Astrocyte (in vitro differentiated cells and primary cell): ENCODE measurements at regions not wholly inside any gene's neighbourhood (a gene's known extent, or its start where the extent isn't known, plus 50 kb on each side); places are given as distances from the start of the nearest gene placed in this dataset.

ENCODE experiments used
- DNase-seq: peaks from one replicate; pipeline ENCODE4 v3.0.0-alpha.2; 2010; ENCODE audit warnings: low read depth
- FAIRE-seq: peaks from 2 replicates; lab custom pipeline; 2011; peaks lifted over from hg19 to GRCh38; lab: Jason Lieb, UNC
- H2AFZ ChIP-seq: 2 replicates; pipeline ENCODE4 v1.6.0; 2012; ENCODE audit warnings: low read depth, low read length, inconsistent platforms
- H3K27ac ChIP-seq: 2 replicates; pipeline ENCODE4 v1.5.1; 2011; ENCODE audit warnings: low read depth, low read length, inconsistent platforms
- H3K27me3 ChIP-seq: 2 replicates; pipeline ENCODE4 v1.6.0; 2011; ENCODE audit warnings: low read length, inconsistent platforms; ENCODE audit not compliant: insufficient read depth
- H3K36me3 ChIP-seq: 2 replicates; pipeline ENCODE4 v1.5.1; 2011; ENCODE audit warnings: low read length, inconsistent platforms; ENCODE audit not compliant: insufficient read depth
- H3K4me1 ChIP-seq: 2 replicates; pipeline ENCODE4 v1.5.1; 2011; ENCODE audit warnings: low read length, inconsistent platforms; ENCODE audit not compliant: insufficient read depth
- H3K4me2 ChIP-seq: 2 replicates; pipeline ENCODE4 v1.6.0; 2012; ENCODE audit warnings: low read length, inconsistent platforms
- H3K4me3 ChIP-seq: 2 replicates; pipeline ENCODE4 v1.5.1; 2011; ENCODE audit warnings: low read depth, mild to moderate bottlenecking, low read length, inconsistent platforms; ENCODE audit not compliant: insufficient read depth
- H3K79me2 ChIP-seq: 2 replicates; pipeline ENCODE4 v1.6.0; 2012; ENCODE audit warnings: mild to moderate bottlenecking, low read length, inconsistent platforms; ENCODE audit not compliant: insufficient read depth
- H3K9ac ChIP-seq: 2 replicates; pipeline ENCODE4 v1.6.0; 2012; ENCODE audit warnings: mild to moderate bottlenecking, low read length, inconsistent platforms
- H3K9me3 ChIP-seq: 2 replicates; pipeline ENCODE4 v1.5.1; 2012; ENCODE audit warnings: low read depth, mild to moderate bottlenecking, low read length, inconsistent platforms; ENCODE audit not compliant: insufficient read depth
- H4K20me1 ChIP-seq: 2 replicates; pipeline ENCODE4 v1.6.0; 2012; ENCODE audit warnings: low read length, inconsistent platforms; ENCODE audit not compliant: insufficient read depth
- H3K27ac Mint-ChIP-seq: one replicate; pipeline ENCODE4 v1.8.0; 2021; ENCODE audit warnings: mild to moderate bottlenecking, mixed read lengths; ENCODE audit not compliant: unreplicated experiment
- H3K27me3 Mint-ChIP-seq: one replicate; pipeline ENCODE4 v1.8.0; 2021; ENCODE audit warnings: low read depth, mixed read lengths; ENCODE audit not compliant: unreplicated experiment
- H3K36me3 Mint-ChIP-seq: one replicate; pipeline ENCODE4 v1.8.0; 2021; ENCODE audit warnings: low read depth, mixed read lengths; ENCODE audit not compliant: unreplicated experiment
- H3K4me1 Mint-ChIP-seq: one replicate; pipeline ENCODE4 v1.8.0; 2021; ENCODE audit warnings: low read depth, mixed read lengths; ENCODE audit not compliant: unreplicated experiment
- H3K4me3 Mint-ChIP-seq: one replicate; pipeline ENCODE4 v1.8.0; 2021; ENCODE audit warnings: mild to moderate bottlenecking, moderate library complexity, mixed read lengths; ENCODE audit not compliant: unreplicated experiment
- H3K9me3 Mint-ChIP-seq: one replicate; pipeline ENCODE4 v1.8.0; 2021; ENCODE audit warnings: mild to moderate bottlenecking, mixed read lengths; ENCODE audit not compliant: unreplicated experiment
- EZH2 ChIP-seq: IDR thresholded peaks from 2 replicates; pipeline ENCODE4 v1.6.1; 2012; ENCODE audit warnings: mild to moderate bottlenecking, low read length, inconsistent platforms; ENCODE audit not compliant: insufficient read depth
- TF ChIP-seq, protein P1 (sequence below): IDR thresholded peaks from 2 replicates; pipeline ENCODE4 v1.5.1; 2011; ENCODE audit warnings: low read depth, mild to moderate bottlenecking, inconsistent platforms, low read length, moderate library complexity; ENCODE audit not compliant: insufficient read depth

DNA sequence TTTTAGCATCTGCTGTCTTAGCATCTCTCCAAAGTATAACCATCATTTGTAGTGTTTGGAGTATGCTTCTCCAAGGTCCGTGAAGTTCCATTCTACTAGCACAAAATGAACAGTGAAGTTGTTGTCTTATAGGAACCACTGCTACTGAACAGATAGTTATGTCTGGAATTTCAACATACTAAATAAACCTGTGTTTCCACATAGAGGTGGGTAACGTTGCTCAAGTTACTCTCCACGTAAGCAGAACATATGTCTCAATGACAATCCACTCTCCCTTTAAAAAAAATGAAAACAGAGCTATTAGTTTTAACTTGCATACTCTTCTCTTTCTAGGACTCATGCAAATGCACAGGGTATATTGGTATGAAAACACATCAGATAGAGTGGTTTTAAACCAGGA, 184.3 kb upstream of the TRPC4 start:
- no peaks in the 10 kb centered on the region for H3K36me3 Mint-ChIP-seq
- no peaks in the 10 kb centered on the region for H3K27me3 ChIP-seq
- H3K27ac ChIP-seq: no peak overlapping the region
- no peaks in the 10 kb centered on the region for H3K9me3 ChIP-seq
- H3K4me3 ChIP-seq: no peak overlapping the region
- H3K4me2 ChIP-seq: no peak overlapping the region
- H3K9me3 Mint-ChIP-seq: no peaks in the 10 kb centered on the region
- DNase-seq (no peak), FAIRE-seq (no peak)
- no peaks in the 10 kb centered on the region for H3K79me2 ChIP-seq
- TF ChIP-seq, protein P1, sequence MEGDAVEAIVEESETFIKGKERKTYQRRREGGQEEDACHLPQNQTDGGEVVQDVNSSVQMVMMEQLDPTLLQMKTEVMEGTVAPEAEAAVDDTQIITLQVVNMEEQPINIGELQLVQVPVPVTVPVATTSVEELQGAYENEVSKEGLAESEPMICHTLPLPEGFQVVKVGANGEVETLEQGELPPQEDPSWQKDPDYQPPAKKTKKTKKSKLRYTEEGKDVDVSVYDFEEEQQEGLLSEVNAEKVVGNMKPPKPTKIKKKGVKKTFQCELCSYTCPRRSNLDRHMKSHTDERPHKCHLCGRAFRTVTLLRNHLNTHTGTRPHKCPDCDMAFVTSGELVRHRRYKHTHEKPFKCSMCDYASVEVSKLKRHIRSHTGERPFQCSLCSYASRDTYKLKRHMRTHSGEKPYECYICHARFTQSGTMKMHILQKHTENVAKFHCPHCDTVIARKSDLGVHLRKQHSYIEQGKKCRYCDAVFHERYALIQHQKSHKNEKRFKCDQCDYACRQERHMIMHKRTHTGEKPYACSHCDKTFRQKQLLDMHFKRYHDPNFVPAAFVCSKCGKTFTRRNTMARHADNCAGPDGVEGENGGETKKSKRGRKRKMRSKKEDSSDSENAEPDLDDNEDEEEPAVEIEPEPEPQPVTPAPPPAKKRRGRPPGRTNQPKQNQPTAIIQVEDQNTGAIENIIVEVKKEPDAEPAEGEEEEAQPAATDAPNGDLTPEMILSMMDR: no peak
- no peak for TF ChIP-seq EZH2
- H3K9ac ChIP-seq: no peak overlapping the region
- H3K4me1 Mint-ChIP-seq: no peaks in the 10 kb centered on the region
- no peak overlapping the region for H2AFZ ChIP-seq
- H3K4me1 ChIP-seq: no peaks in the 10 kb centered on the region
- H4K20me1 ChIP-seq: no peaks in the 10 kb centered on the region
- no peaks in the 10 kb centered on the region for H3K27me3 Mint-ChIP-seq
- no peaks in the 10 kb centered on the region for H3K36me3 ChIP-seq
- no peak overlapping the region for H3K27ac Mint-ChIP-seq
- no peak overlapping the region for H3K4me3 Mint-ChIP-seq

DNA sequence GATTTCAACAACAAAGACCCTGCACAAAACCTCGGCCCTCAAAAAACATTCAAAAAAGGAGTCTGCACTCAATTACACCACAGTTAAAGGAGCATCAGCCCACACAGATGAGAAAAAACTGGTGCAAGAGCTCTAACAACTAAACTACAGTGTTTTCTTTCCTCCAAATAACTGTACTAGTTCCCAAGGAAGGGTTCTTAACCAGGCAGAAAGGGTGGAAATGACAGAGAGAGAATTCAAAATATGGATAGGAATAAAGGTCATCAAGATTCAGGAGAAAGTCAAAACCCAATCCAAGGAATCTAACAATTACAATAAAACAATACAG, 176.4 kb upstream of the TRPC4 start:
- FAIRE-seq: no peak
- H2AFZ ChIP-seq: peak overlapping the region; percentile 56
- H3K4me3 Mint-ChIP-seq: no peak overlapping the region

More for the DNA sequence above, 176.4 kb upstream of the TRPC4 start:
- no peaks in the 10 kb centered on the region for H3K27me3 ChIP-seq
- no peaks in the 10 kb centered on the region for H3K36me3 ChIP-seq
- H3K4me1 ChIP-seq: no peaks in the 10 kb centered on the region
- H3K4me3 ChIP-seq: no peak overlapping the region
- TF ChIP-seq, protein P1: no peak
- no peak for TF ChIP-seq EZH2
- H3K9ac ChIP-seq: no peak overlapping the region
- Mint-ChIP-seq H3K9me3 (peaks cover 5% of the 10 kb centered on the region), H3K4me1 (no peaks in the 10 kb centered on the region), H3K27ac (no peak overlapping the region), H3K36me3 (peaks cover 9% of the 10 kb centered on the region), H3K27me3 (no peaks in the 10 kb centered on the region)
- H3K79me2 ChIP-seq: no peaks in the 10 kb centered on the region
- peak overlapping the region; percentile 40 for H3K4me2 ChIP-seq
- no peak overlapping the region for H3K27ac ChIP-seq
- peaks cover 2% of the 10 kb centered on the region for H3K9me3 ChIP-seq
- H4K20me1 ChIP-seq: no peaks in the 10 kb centered on the region
- no peak for DNase-seq
